Stimulated activated CD4-positive, alpha-beta T cell treated with anti-CD3 and anti-CD28 coated beads, Interleukin-2, amount 100 ng/mL, for 4 hours (primary cell): ENCODE measurements at regions not wholly inside any gene's neighbourhood (a gene's known extent, or its start where the extent isn't known, plus 50 kb on each side); places are given as distances from the start of the nearest gene placed in this dataset.

Experiments
- DNase-seq: peaks from one replicate; pipeline ENCODE4 v3.0.0-alpha.2; 2020; ENCODE audit warnings: low read depth

GRCh38 chr6:46072866-46073265, 56.9 kb upstream of the ENPP4 start:
- no peak for DNase-seq

- peak; percentile 61 for DNase-seq
Observed at GRCh38 chr6:46078294-46078693, 51.5 kb upstream of the ENPP4 start.

GRCh38 chr6:46079061-46079460, 50.7 kb upstream of the ENPP4 start:
- DNase-seq = no peak
